ENCODE measurements at regions not wholly inside any gene's neighbourhood (a gene's known extent, or its start where the extent isn't known, plus 50 kb on each side); places are given as distances from the start of the nearest gene placed in this dataset.

DNA sequence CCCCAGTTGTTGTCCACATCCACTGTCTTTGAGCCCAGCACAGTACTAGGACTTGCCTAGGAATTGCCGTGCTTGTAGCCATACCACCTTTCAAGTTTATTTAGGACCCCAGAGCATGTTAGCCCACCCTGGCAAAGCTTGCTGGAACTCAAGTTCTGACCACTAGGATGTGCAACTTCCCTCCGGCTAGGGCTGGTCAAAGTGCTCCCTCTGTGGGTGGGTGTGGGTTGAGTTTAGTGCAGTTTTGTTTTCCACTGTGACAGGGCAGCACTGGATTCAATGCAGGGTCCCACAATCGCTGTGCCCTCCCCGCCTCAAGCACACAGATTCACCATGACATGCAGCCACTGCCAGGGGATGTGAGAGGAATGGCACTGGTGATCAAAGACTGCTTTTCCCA lies 96.0 kb downstream of the RASGEF1B start:
- no peaks in the 10 kb centered on the region for H3K27me3 Mint-ChIP-seq
- no peaks in the 10 kb centered on the region for H3K36me3 Mint-ChIP-seq (ENCODE audit: low read depth)
- no peaks in the 10 kb centered on the region for H3K9me3 Mint-ChIP-seq
- no peaks in the 10 kb centered on the region for H3K4me1 Mint-ChIP-seq (ENCODE audit: low read depth)
- H3K4me3 Mint-ChIP-seq: no peak overlapping the region
- intact Hi-C loops (cut with micrococcal nuclease): no loop called here
- H3K27ac Mint-ChIP-seq: no peak overlapping the region

DNA sequence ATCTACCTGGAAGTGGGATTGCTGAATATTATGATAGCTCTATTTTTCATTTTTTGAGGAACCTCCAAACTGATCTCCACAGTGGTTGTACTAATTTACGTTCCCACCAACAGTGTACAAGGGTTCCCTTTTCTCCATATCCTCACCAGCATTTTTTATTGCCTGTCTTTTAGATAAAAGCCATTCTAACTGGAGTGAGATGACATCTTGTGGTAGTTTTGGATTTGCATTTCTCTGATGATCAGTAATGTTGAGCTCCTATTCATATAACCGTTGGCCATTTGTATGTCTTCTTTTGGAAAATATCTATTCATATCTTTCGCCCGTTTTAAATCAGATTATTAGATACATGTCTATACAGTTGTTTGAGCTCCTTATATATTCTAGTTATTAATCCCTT lies 101.8 kb downstream of the RASGEF1B start:
- no peaks in the 10 kb centered on the region for H3K4me1 Mint-ChIP-seq (ENCODE audit: low read depth)
- H3K9me3 Mint-ChIP-seq: peaks cover 11% of the 10 kb centered on the region
- H3K27ac Mint-ChIP-seq: no peak overlapping the region
- H3K4me3 Mint-ChIP-seq: no peak overlapping the region
- no peaks in the 10 kb centered on the region for H3K36me3 Mint-ChIP-seq (ENCODE audit: low read depth)
- no peaks in the 10 kb centered on the region for H3K27me3 Mint-ChIP-seq
- intact Hi-C loops (cut with micrococcal nuclease): no loop called here

DNA sequence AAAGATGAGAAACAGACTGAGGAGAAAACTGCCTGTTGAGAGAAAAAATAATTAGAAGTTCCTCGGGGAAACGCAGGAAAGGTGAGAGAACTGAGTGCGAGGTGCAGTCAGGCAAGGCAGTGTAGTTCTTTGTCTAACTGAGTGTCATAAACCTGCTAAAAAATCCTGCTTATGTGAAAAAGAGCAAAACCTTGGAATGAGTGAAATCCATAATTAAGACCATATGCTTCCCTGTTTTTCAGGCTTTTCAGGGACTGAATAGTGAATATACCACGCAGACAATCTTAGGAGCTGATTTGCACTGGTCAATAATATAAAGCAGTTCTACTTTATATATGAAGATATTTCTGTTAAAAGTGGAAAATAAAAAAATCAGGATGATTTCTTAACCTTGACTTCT lies 104.9 kb downstream of the RASGEF1B start:
- intact Hi-C loops (cut with micrococcal nuclease): no loop called here
- H3K27ac Mint-ChIP-seq: no peak overlapping the region

DNA sequence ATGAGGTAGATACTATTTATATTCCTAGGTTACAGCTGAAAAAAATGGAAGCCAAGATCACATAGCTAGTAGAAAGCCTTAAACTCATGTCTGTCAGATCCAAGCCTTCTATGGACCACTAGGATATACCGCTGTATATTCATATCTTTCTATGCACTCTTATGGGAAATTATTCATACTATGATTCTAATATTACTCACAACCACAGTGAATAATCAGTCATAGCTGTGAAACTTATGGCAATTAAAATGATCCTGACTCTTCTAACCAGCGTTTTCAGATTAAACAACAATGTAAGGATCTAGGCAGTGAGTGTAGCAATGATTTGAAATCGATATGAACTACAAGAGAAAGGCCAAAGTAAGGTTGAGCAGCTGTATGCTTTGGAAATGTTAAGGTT lies 111.0 kb downstream of the RASGEF1B start:
- Mint-ChIP-seq H3K4me3 (no peak overlapping the region), H3K36me3 (ENCODE audit: low read depth) (no peaks in the 10 kb centered on the region), H3K27me3 (no peaks in the 10 kb centered on the region), H3K4me1 (ENCODE audit: low read depth) (no peaks in the 10 kb centered on the region), H3K27ac (no peak overlapping the region), H3K9me3 (no peaks in the 10 kb centered on the region)
- intact Hi-C loops (cut with micrococcal nuclease): no loop called here

More for the DNA sequence above, 104.9 kb downstream of the RASGEF1B start:
- H3K4me1 Mint-ChIP-seq (ENCODE audit: low read depth): no peaks in the 10 kb centered on the region
- no peaks in the 10 kb centered on the region for H3K36me3 Mint-ChIP-seq (ENCODE audit: low read depth)
- H3K27me3 Mint-ChIP-seq: no peaks in the 10 kb centered on the region
- H3K9me3 Mint-ChIP-seq: peaks cover 11% of the 10 kb centered on the region
- H3K4me3 Mint-ChIP-seq: no peak overlapping the region

DNA sequence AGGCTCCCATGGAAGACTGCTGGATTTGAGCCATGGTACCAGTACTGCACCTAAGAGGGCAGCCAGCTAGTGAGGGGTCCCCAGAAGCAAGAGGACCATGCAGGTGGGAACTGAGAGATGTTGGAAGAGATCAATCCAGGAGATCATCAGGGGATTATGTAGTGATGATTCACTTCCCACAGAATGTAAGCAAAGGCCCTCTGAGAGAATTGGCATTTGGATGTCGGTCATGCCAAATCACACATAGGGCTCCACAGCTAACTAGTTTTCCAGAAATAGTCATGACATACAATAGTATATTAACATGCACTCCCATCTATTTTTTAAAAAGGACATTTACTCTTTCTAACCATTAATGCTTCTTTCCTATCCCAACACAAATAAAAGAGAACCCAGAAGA lies 112.5 kb downstream of the RASGEF1B start:
- Mint-ChIP-seq H3K27me3 (no peaks in the 10 kb centered on the region), H3K9me3 (no peaks in the 10 kb centered on the region), H3K36me3 (ENCODE audit: low read depth) (no peaks in the 10 kb centered on the region), H3K4me3 (no peak overlapping the region), H3K27ac (no peak overlapping the region), H3K4me1 (ENCODE audit: low read depth) (no peaks in the 10 kb centered on the region)
- intact Hi-C loops (cut with micrococcal nuclease): no loop called here

DNA sequence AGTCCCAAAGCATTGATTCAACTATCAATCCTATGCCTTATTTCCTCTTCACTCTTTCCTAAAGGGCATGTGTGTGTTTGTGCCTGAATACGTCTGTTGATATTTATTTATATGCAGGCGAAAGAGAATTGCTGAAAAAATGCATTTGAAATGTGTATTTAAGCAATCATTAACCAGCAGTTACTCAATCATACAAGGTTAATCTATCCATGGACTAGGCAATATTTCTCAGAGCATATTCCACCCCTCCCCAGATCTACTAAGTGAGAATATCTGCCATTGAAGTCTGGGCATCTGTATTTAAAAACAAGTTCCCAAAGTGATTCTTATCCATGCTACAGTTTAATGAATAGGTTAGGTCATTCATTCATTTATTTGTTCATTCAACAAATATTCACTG lies 113.6 kb downstream of the RASGEF1B start:
- Mint-ChIP-seq H3K4me3 (no peak overlapping the region), H3K4me1 (ENCODE audit: low read depth) (no peaks in the 10 kb centered on the region), H3K36me3 (ENCODE audit: low read depth) (no peaks in the 10 kb centered on the region), H3K27ac (no peak overlapping the region), H3K27me3 (no peaks in the 10 kb centered on the region), H3K9me3 (no peaks in the 10 kb centered on the region)
- intact Hi-C loops (cut with micrococcal nuclease): no loop called here

DNA sequence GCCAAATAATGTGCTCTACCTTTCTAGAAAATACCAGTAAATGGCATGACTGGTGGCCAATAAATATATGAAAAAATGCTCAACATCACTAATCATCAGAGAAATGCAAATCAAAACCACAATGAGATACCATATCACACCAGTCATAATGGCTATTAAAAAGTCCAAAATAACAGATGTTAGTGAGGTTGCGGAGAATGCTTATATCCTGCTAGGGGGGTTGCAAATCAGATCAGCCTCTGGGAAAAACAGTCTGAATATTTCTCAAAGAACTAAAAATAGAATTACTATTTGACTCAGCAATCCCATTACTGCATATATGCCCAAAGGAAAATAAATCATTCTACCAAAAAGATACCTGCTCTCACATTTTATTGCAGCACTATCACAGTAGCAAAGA lies 115.1 kb downstream of the RASGEF1B start:
- no peak overlapping the region for H3K27ac Mint-ChIP-seq
- no peak overlapping the region for H3K4me3 Mint-ChIP-seq
- H3K27me3 Mint-ChIP-seq: no peaks in the 10 kb centered on the region
- no peaks in the 10 kb centered on the region for H3K4me1 Mint-ChIP-seq (ENCODE audit: low read depth)
- intact Hi-C loops (cut with micrococcal nuclease): no loop called here
- H3K9me3 Mint-ChIP-seq: no peaks in the 10 kb centered on the region
- H3K36me3 Mint-ChIP-seq (ENCODE audit: low read depth): no peaks in the 10 kb centered on the region

DNA sequence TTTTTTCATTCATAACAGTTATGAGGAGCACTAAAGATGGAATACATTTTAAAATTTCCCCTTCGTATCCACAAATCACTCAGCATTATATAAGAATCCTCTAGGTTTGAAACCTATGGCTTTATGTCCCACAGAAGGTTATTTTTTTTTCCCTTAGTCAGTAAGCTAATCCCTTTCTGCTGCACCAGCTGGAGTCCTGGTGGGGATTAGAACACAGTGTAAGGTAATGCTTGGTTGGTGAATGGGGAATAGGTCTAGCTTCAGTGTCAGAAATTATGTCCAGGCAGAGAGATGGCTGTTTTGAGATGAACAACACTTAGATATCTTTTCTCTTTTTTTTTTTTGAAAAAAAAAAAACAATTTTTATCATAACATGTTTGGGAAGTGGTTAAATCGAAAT lies 116.6 kb downstream of the RASGEF1B start:
- no peak overlapping the region for H3K4me3 Mint-ChIP-seq
- H3K27ac Mint-ChIP-seq: no peak overlapping the region
- no peaks in the 10 kb centered on the region for H3K27me3 Mint-ChIP-seq
- H3K36me3 Mint-ChIP-seq (ENCODE audit: low read depth): no peaks in the 10 kb centered on the region
- intact Hi-C loops (cut with micrococcal nuclease): no loop called here
- no peaks in the 10 kb centered on the region for H3K4me1 Mint-ChIP-seq (ENCODE audit: low read depth)
- H3K9me3 Mint-ChIP-seq: no peaks in the 10 kb centered on the region

DNA sequence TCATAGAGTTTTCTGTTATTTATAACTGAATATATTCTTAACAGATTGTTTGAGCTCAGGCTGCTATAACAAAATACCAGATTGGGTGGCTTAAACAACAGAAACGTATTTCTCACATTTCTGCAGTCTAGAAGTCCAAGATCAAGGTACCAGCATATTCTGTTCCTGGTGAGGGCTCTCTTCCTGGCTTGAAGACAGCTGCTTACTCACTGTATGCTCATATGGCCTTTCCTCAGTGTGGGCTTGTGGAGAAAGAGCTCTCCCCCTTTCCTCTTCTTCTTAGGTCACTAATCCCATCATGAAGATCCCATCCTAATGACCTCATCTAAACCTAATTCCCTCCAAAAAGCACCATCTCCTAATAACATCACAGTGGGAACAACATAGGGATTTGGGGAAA lies 117.8 kb downstream of the RASGEF1B start:
- intact Hi-C loops (cut with micrococcal nuclease): loop anchor here (5.0 kb wide), 1 partner anchor 992 kb away; no protein-coding TSS in a partner anchor
- Mint-ChIP-seq H3K9me3 (no peaks in the 10 kb centered on the region), H3K4me3 (no peak overlapping the region), H3K27ac (no peak overlapping the region), H3K36me3 (ENCODE audit: low read depth) (no peaks in the 10 kb centered on the region), H3K4me1 (ENCODE audit: low read depth) (no peaks in the 10 kb centered on the region), H3K27me3 (no peaks in the 10 kb centered on the region)

DNA sequence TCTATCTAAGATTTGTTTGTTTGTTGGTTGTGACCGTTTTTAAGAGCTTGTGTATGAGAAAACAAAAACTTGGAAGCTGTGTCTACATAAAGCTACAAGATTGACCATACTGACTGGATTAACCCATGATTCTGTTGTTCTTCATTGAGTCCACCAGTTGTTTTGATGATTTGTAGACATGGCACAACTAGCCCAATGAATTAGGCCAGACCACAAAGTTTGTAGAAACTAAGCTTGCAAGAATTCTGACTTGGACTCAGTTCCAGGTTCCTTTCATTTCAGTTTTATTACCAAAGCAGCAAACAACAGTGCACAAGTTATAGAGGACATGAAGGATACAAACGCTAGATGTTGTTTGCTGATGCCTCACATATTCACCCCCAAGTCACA lies 119.3 kb downstream of the RASGEF1B start:
- Mint-ChIP-seq H3K4me1 (ENCODE audit: low read depth) (no peaks in the 10 kb centered on the region), H3K9me3 (no peaks in the 10 kb centered on the region), H3K27ac (no peak overlapping the region), H3K4me3 (no peak overlapping the region), H3K27me3 (no peaks in the 10 kb centered on the region), H3K36me3 (ENCODE audit: low read depth) (no peaks in the 10 kb centered on the region)
- intact Hi-C loops (cut with micrococcal nuclease): loop anchor here (5.0 kb wide), 1 partner anchor 990 kb away; no protein-coding TSS in a partner anchor

DNA sequence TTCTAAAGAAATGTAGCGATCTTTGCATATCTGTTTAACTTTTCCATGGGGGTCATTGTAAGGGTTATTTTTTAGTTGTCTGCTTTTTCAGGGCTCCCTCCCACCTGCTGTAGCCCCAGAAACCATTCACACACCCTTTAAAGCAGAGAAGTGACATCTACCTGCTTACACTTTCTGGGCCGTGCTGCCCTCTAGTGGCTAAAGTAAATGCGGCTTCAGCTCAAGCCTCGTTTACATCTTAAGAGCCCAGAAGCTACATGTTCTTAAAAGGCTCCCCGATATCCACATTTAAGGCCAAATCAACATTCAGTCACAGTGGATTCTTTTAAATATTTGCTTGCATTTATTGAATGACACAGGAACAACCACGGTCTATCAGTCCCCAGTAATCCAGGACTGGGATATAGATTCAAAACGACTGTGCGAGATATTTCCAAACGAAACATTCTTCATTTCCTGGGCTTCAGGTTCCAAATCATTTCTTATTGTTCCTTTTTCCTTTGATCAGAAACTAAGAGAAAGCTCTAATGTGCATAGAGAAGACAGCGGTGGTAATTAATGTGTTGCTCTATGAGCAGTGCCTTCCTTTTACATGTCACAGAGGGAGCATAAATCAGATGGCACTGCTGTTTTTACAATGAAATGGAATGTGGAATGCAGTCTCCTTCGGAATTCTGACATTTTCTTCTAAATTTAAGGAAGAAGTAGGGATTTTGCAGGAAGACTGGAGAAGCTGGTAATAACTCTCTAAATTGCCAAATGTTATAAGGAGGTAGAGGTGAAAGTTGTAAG lies 119.9 kb downstream of the RASGEF1B start:
- Mint-ChIP-seq H3K4me3 (no peak overlapping the region), H3K4me1 (ENCODE audit: low read depth) (no peaks in the 10 kb centered on the region), H3K36me3 (ENCODE audit: low read depth) (no peaks in the 10 kb centered on the region), H3K27ac (no peak overlapping the region), H3K27me3 (no peaks in the 10 kb centered on the region), H3K9me3 (no peaks in the 10 kb centered on the region)
- intact Hi-C loops (cut with micrococcal nuclease): loop anchor here (1.0 to 5.0 kb wide), 2 partner anchors 283 to 990 kb away; no protein-coding TSS in a partner anchor

DNA sequence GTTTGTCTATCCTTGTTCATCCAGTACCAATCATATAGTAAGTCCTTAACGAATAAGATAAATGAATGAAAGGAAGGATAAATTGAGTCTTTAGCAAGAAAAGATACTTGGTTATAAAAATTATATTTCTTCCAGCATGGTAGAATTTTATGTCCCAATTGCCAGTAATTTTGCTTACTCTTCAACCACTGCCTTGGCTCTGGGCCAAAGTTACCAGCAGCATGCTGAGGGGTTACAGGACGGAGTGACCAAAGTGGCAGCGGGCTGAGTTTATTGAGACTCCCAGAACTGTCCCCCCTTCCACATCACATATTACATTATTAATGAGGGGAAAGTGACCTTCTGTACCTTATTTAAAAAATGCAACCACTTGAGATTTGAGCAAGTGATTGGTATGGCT lies 121.7 kb downstream of the RASGEF1B start:
- H3K36me3 Mint-ChIP-seq (ENCODE audit: low read depth): no peaks in the 10 kb centered on the region
- H3K4me1 Mint-ChIP-seq (ENCODE audit: low read depth): no peaks in the 10 kb centered on the region
- no peak overlapping the region for H3K27ac Mint-ChIP-seq
- H3K27me3 Mint-ChIP-seq: no peaks in the 10 kb centered on the region
- no peak overlapping the region for H3K4me3 Mint-ChIP-seq
- intact Hi-C loops (cut with micrococcal nuclease): loop anchor here (5.0 kb wide), 1 partner anchor 988 kb away; no protein-coding TSS in a partner anchor
- no peaks in the 10 kb centered on the region for H3K9me3 Mint-ChIP-seq

DNA sequence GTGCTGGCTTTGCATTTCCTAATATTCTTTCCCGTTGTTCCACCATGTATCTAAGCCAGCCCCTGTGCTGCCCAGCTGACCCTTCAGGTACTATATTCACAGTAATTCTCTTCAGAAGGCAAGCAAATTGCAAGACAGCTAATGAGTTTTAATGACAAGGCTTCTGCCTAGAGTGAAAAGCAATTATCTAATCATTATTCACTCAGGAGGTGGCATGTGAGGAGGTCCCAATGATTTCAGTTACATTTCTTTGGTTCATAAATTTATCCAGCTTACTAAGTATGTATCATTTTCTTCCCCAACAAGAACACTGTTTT lies 123.0 kb downstream of the RASGEF1B start:
- intact Hi-C loops (cut with micrococcal nuclease): no loop called here
- Mint-ChIP-seq H3K27me3 (no peaks in the 10 kb centered on the region), H3K36me3 (ENCODE audit: low read depth) (no peaks in the 10 kb centered on the region), H3K9me3 (no peaks in the 10 kb centered on the region), H3K27ac (no peak overlapping the region), H3K4me1 (ENCODE audit: low read depth) (no peaks in the 10 kb centered on the region), H3K4me3 (no peak overlapping the region)

DNA sequence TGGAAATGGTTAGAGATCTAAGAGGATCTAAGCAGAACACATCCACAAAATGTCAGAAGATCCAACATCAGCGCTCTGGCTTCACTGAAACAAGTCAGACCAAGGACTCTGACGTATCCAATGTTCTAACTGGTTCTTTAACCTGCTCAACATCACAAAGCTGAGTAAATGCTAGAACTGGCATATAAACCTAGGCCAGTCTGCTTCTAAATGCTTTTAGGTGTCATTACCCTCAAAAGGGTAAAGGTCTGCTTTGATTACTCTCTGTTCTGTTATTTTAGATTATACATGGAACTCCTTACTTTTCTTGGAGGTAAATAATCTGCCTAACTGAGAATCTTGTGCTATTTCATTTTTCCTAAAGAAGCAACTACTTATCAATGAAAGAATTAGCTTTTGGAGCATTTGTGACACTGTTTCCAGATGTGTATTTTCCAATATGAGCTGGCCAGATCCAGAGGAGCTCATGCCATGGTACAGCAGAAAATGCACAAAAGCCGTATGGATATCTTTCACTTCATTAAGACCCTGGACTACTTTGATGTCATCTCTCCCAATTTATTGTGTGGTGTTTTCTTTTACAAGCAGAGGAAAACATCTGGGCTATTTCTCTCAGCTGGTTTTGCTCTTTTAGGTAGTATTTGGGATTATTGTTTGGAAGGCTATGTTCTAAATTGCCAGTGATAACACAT lies 123.5 kb downstream of the RASGEF1B start:
- intact Hi-C loops (cut with micrococcal nuclease): no loop called here
- H3K27ac Mint-ChIP-seq: no peak overlapping the region
- H3K27me3 Mint-ChIP-seq: no peaks in the 10 kb centered on the region
- H3K4me1 Mint-ChIP-seq (ENCODE audit: low read depth): no peaks in the 10 kb centered on the region
- H3K36me3 Mint-ChIP-seq (ENCODE audit: low read depth): no peaks in the 10 kb centered on the region
- no peak overlapping the region for H3K4me3 Mint-ChIP-seq
- H3K9me3 Mint-ChIP-seq: no peaks in the 10 kb centered on the region

DNA sequence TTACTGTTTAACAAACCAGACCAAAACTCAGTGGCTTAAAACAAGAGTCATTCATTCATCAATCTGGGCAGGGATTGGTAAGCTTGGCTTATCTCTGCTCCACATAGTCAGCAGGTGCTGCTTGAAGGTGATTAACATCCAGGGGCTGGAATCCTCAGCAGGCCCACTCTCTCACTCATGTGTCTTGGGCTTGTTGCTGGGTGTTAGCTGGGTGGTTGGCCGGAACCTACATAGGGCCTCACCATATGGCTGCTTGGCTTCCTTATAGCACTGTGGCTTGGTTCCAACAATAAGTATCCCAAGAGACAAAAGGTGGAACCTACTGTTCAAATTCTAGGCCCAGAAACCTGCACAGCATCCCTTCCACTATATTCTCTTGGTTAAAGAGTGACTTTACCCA lies 125.0 kb downstream of the RASGEF1B start:
- H3K36me3 Mint-ChIP-seq (ENCODE audit: low read depth): no peaks in the 10 kb centered on the region
- no peak overlapping the region for H3K4me3 Mint-ChIP-seq
- H3K4me1 Mint-ChIP-seq (ENCODE audit: low read depth): no peaks in the 10 kb centered on the region
- H3K27ac Mint-ChIP-seq: no peak overlapping the region
- H3K27me3 Mint-ChIP-seq: no peaks in the 10 kb centered on the region
- intact Hi-C loops (cut with micrococcal nuclease): no loop called here
- no peaks in the 10 kb centered on the region for H3K9me3 Mint-ChIP-seq
